M059J (cell line): ENCODE measurements at regions not wholly inside any gene's neighbourhood (a gene's known extent, or its start where the extent isn't known, plus 50 kb on each side); places are given as distances from the start of the nearest gene placed in this dataset.

ENCODE experiments used
- DNase-seq: peaks from one replicate; pipeline ENCODE4 v3.0.0-alpha.2; 2012; ENCODE audit warnings: low read depth

- peak; percentile 45 for DNase-seq
These were observed 258.8 kb downstream of the AHR start for GRCh38 chr7:17557251-17557671.

DNA sequence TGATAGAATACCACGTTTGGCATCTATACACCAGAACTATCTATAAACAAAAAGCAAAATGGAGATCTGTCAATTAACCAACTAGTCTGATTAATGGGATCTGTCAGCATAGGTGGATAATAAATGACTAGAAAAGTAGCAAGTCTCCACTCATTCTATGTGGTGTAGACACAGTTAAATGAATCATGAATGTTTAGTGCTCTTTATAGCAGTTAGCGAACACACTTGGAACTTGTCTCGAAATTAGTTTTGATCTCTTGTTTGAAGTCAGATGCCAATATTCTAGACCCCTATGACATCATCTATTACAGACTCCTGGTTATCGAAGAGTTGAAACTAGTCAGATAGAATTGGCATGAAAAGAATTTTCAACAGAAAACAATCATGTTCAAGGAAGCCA is 259.7 kb downstream of the AHR start:
- DNase-seq, result no peak

- DNase-seq, result peak; percentile 54
These were observed 260.3 kb downstream of the AHR start for GRCh38 chr7:17558558-17559332.

DNA sequence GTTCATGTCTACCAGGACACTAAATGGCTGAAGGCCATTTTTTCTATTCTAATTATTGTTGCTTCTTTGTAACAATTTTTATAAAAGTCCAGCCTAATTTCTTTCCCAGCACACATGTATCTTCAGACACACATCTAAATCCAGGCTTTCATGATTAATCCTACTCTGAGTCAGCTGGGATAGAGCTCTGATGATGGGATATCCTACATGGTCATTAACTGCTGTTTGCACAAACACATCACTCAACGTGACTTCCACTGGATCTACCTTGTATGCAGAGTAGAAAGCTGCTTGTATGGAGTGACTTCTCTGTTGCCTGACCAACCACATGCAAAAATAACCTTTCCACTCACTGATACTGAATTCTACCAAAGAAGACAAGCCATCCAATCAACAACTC is 260.9 kb downstream of the AHR start:
- peak; percentile 67 for DNase-seq

GRCh38 chr7:17560516-17560915 is 262.1 kb downstream of the AHR start:
- peak; percentile 43 for DNase-seq

GRCh38 chr7:17560966-17561365 is 262.5 kb downstream of the AHR start:
- DNase-seq, result no peak

- peak; percentile 93 for DNase-seq
These were observed 266.3 kb downstream of the AHR start for GRCh38 chr7:17564678-17565212.

- peak; percentile 80 for DNase-seq
These were observed 281.7 kb downstream of the AHR start for GRCh38 chr7:17580141-17580540.

GRCh38 chr7:17580856-17581255 is 282.4 kb downstream of the AHR start:
- DNase-seq, result no peak

DNA sequence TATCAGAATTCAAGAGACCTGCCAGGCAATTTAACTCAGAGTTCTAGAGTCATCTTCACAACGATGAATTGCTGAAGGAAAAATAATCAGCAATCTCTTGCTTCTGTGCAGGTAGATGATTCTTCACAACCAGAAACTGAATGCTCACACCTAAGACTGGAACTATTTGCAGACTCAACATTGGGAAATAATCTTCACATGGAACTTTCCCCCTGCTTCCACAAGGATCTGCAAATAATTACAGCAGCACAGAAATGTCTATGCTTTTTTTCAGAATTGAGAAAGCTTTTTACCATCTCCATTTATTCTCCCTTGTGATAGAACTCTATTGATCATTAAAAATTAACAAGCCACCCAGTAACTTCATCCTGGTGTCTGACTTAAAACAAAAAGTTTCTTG is 282.8 kb downstream of the AHR start:
- no peak for DNase-seq

- DNase-seq, result peak; percentile 79
These were observed 284.2 kb downstream of the AHR start for GRCh38 chr7:17582696-17583095.

GRCh38 chr7:17583786-17584185 is 285.3 kb downstream of the AHR start:
- no peak for DNase-seq

GRCh38 chr7:17584822-17585221 is 286.4 kb downstream of the AHR start:
- DNase-seq, result peak; percentile 86

- no peak for DNase-seq
These were observed 288.3 kb downstream of the AHR start for GRCh38 chr7:17586711-17587110.

DNA sequence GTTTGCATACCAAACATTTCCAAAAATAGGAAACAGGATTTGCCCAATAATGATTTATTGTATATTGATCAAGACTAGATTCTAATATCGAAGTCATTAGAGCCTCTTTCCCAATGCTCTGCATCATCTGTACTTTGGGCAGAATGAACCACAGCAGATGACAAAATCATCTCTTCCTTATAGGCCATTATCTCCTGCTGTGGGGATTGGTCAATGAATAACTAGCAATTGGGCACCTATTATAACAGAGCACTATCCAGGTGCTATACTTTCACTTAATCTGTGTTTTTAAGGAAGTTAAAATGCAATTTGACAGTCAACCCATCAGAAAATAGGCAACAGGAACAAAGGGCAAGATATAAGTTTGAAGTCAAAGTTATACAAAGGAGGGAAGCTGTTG is 290.3 kb downstream of the AHR start:
- DNase-seq, result no peak

DNA sequence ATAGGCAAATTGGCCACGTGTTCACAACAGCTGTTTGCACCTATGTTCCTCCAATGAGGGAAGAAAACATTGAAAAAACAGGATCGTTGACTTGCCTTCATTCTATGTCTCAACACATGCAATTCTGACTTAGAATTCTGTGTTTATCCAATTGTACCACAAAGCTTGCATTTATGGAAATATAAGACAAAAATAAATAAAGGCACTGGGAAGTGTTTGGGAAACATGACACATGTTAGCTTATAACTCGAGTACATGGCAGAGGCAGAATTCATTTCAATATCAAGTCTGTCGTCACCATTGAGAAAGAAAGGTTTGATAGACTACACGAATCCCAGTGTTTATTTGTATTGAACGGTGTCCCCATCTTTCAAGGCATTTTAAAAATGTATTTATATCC is 291.2 kb downstream of the AHR start:
- no peak for DNase-seq

GRCh38 chr7:17590221-17590620 is 291.8 kb downstream of the AHR start:
- no peak for DNase-seq

DNA sequence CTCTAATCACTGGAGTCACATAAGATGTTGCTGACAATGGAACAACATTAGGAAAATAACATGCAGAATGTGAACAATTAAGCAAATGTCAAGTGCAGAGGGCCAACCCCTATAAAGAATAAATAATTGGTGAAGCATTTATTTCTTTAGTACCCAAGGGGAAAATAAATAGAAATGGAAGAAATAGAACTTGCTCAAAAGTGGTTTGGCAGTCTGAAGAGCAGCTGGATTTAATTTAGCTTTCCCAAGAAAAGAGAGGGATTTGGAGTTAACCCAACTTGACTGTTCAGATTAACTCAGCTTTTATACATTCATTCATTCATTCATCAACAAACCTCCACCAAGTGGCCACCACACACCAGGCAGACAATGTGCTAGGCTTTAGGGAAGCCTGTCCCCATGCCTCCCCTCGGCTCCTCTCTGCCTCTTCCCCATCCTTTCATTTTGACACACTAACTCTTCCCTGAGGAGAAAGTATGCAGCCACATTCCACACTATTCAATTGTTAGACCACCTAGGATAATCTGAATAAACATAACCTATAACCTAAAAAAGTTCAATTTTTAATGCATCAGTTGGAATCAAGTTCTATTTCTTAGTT is 295.5 kb downstream of the AHR start:
- DNase-seq, result no peak

DNA sequence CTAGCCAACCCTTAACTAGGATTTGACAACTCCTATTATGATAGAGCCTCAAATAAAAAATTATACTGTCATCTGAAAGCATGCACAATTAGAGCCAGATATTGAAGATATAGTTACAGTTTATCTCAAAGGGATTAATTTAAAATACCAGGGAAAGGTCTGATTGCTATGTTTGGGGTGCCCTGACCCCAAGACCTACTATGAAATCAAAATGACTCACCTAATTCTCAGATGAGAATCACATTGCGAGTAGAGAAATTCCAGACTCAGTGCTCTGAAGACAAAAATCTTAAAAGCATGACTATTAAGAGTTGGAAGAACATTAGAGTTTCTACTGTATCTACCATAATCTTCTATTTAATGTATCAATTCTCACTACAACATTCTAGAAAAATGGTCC is 297.1 kb downstream of the AHR start:
- no peak for DNase-seq

DNA sequence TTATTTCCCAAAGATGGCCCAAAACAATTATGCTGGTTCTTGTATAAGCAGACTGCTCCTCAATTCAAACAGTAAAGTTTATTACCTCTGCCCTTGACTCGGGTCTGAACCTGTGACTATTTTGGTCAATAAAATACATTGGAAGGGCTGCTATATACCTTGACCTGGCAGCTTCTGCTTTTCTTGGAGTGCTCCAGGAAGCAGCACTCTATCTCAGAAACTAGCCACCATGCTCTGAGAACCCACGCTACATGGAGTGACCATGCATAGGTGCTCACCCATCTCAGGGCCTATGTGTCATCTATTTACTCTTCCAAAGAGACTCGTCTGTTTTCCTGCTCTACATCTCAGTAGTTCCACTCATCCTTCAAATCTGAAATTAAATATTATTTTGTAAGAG is 299.9 kb downstream of the AHR start:
- DNase-seq, result no peak

GRCh38 chr7:17598846-17599245 is 300.4 kb downstream of the AHR start:
- peak; percentile 77 for DNase-seq

GRCh38 chr7:17599733-17600339 is 301.4 kb downstream of the AHR start:
- no peak for DNase-seq

DNA sequence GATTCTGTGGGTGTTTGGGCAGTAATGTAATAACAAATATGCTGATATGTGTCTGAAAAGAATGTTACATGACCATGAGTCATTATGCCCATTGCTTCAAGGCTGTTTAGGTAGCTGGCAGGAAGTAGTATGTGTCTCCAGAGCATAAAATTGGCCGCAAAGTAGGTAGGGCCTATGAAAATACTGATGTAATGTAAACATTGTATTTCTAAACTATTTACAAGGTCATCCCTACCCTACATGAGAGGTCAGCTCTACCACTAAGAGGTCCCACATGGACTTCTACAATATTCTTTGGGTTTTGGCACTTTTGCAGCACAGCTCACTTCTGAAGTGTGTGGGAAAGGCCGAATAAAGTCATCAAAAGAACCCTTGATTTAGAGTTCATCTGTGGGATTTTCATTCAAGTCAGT is 301.9 kb downstream of the AHR start:
- peak; percentile 98 for DNase-seq
